ENCODE measurements at regions not wholly inside any gene's neighbourhood (a gene's known extent, or its start where the extent isn't known, plus 50 kb on each side); places are given as distances from the start of the nearest gene placed in this dataset.

DNA sequence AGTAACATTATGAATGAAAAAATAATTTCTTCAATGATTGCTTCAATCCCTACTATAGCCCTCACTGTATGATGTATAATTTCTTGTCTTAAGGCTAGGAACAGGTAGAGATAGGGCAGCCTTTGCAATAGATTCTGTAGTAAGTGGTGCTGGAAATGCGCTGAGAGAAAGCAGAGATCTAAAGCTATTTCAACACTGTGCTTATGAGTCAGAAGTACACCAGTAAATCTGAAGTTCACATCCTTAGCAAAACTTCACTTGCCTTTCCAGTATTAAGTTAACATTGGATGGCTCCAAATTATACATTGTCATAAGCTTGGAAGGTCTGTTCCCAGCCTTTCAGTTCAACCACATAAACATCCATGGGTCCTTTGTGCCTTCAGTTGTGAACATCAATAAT lies 178.2 kb upstream of the EPHA4 start:
- Histone ChIP-seq H3K4ac (ENCODE audit: low read depth, low read length) (no peak overlapping the region), H3K4me1 (ENCODE audit: control insufficient read depth, insufficient read depth, low read length) (no peaks in the 10 kb centered on the region), H2AK5ac (ENCODE audit: low read depth, low read length) (no peak overlapping the region), H4K91ac (ENCODE audit: insufficient read depth, low read depth, low read length) (no peak overlapping the region), H3K9ac (ENCODE audit: low read depth, low read length) (no peak overlapping the region), H4K8ac (ENCODE audit: low read depth in 2 of 2, low read length in 2 of 2) (no peak overlapping the region), H3K14ac (replicated peaks; ENCODE audit: low read depth, low read length) (no peak overlapping the region), H3K18ac (ENCODE audit: low read depth, low read length) (no peak overlapping the region), H3K27me3 (ENCODE audit: control insufficient read depth, insufficient read depth, low read length) (no peaks in the 10 kb centered on the region), H2BK15ac (ENCODE audit: low read depth, low read length) (no peak overlapping the region), H2AFZ (replicated peaks; ENCODE audit: low read length, poor library complexity) (no peak overlapping the region), H3K27ac (ENCODE audit: insufficient read depth, low read length) (no peak overlapping the region), H2BK20ac (ENCODE audit: low read depth, low read length) (no peak overlapping the region), H2BK5ac (ENCODE audit: low read depth, low read length, poor library complexity, severe bottlenecking) (no peak overlapping the region), H3K36me3 (ENCODE audit: control insufficient read depth, insufficient read depth, low read length) (no peaks in the 10 kb centered on the region), H4K5ac (ENCODE audit: low read depth, low read length) (no peak overlapping the region), H3K4me2 (ENCODE audit: low read depth, low read length) (no peak overlapping the region), H3K56ac (ENCODE audit: extremely low read depth, insufficient read depth, low read length) (no peak overlapping the region), H2BK120ac (ENCODE audit: low read depth, low read length) (no peak overlapping the region), H2AK9ac (replicated peaks; ENCODE audit: low read depth, low read length, poor library complexity) (no peak overlapping the region), H3K4me3 (ENCODE audit: insufficient read depth, low read depth, low read length) (no peak overlapping the region), H4K20me1 (ENCODE audit: insufficient read depth, low read length) (no peaks in the 10 kb centered on the region), H3K79me1 (ENCODE audit: low read depth in 1 of 2, low read length in 2 of 2) (no peaks in the 10 kb centered on the region), H3K9me3 (ENCODE audit: control insufficient read depth, insufficient read depth, low read length) (no peaks in the 10 kb centered on the region), H3K23ac (ENCODE audit: low read depth, low read length) (no peak overlapping the region), H3K9me1 (ENCODE audit: insufficient read depth, low read length) (no peaks in the 10 kb centered on the region)
- no peak for TF ChIP-seq NFE2L2 (IDR thresholded peaks at IDR 0.05; ENCODE audit: low read depth, low read length)
- no peak for TF ChIP-seq POLR2A (IDR thresholded peaks at IDR 0.05; ENCODE audit: low read depth, low read length)
- BruUV-seq (replicated peaks): no TSS peak
- no CpG with 5 or more reads among the region's 1 CpG for WGBS, 2 experiments (ENCODE audit: extremely low coverage in 2 of 2, insufficient read length in 1 of 2)
- intact Hi-C loops (cut with micrococcal nuclease): no loop called here
- ChIA-PET POLR2A (ENCODE audit: unreplicated experiment) (no interaction called here), CTCF (no interaction called here)
- no peak for ATAC-seq (ENCODE audit: low read depth)
- in situ Hi-C loops (cut with MboI; ENCODE audit: low sequenced_read_pairs): no loop called here
- dilution Hi-C loops (cut with HindIII; ENCODE audit: low sequenced_read_pairs, unreplicated experiment): no loop called here
- peak; percentile 3 for DNase-seq
